ENCODE measurements at regions not wholly inside any gene's neighbourhood (a gene's known extent, or its start where the extent isn't known, plus 50 kb on each side); places are given as distances from the start of the nearest gene placed in this dataset.

DNA sequence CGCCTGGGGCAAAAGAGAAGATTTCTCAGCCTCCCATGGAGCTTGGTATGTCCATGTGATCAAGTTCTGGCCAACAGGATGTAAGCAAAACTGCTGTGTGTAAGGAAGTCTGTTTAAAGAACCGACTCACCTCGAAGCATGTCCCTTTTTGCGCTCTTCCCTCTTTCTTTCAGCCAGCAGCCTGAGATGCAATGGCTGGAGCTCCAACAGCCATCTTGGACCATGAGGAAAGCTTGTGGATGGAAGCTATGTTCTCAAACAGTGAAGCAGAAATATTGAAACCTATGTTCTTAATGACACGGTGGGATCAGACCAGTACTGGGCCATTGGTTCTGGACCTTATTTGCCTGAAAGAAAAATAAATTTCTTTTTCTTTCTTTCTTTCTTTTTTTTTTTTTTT, 82.3 kb upstream of the SLC24A4 start:
- CTCF ChIA-PET: no interaction called here

DNA sequence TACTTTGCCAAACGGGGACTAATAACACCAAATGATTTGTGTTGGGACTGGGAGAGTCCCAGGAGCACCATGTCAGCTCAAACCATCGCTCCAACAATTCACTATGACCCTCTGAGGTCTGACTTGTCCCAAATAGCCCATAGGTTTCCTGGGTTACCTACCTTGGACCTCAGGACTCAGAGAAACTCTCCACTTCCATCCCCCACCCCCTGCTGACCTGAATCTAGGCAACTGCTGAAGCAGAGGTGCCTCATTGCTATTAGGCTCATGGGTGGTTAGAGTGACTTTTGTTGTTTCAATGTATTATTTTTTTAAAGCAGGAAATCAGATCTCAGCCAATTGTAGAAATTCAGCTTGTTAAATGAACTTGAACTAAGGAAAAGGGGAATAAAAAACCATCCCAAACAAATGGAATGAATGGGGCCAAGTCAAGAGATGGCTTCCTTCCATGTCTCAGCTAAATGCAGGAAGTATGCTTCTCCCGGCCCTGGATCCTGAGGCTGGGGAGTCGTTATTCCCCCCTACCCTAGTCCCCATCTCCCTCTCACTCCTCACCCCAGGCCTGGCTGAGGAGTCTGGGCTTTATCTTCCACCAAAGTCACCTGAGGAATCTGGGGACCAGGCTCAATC, 80.9 kb upstream of the SLC24A4 start:
- TF ChIP-seq, protein P1, sequence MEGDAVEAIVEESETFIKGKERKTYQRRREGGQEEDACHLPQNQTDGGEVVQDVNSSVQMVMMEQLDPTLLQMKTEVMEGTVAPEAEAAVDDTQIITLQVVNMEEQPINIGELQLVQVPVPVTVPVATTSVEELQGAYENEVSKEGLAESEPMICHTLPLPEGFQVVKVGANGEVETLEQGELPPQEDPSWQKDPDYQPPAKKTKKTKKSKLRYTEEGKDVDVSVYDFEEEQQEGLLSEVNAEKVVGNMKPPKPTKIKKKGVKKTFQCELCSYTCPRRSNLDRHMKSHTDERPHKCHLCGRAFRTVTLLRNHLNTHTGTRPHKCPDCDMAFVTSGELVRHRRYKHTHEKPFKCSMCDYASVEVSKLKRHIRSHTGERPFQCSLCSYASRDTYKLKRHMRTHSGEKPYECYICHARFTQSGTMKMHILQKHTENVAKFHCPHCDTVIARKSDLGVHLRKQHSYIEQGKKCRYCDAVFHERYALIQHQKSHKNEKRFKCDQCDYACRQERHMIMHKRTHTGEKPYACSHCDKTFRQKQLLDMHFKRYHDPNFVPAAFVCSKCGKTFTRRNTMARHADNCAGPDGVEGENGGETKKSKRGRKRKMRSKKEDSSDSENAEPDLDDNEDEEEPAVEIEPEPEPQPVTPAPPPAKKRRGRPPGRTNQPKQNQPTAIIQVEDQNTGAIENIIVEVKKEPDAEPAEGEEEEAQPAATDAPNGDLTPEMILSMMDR (IDR thresholded peaks at IDR 0.05; ENCODE audit: low read depth, low read length): no peak
- no peak overlapping the region for H3K4me3 ChIP-seq (ENCODE audit: low read depth, low read length)
- ChIA-PET POLR2A (no interaction called here), CTCF (no interaction called here)
- H3K9me3 ChIP-seq (ENCODE audit: control insufficient read depth, insufficient read depth, low read length): peaks cover 5% of the 10 kb centered on the region; the same call in 1 of the 2 replicates
- H3K27me3 ChIP-seq (ENCODE audit: control insufficient read depth, insufficient read depth, low read length): peaks cover 2% of the 10 kb centered on the region
- H3K27ac ChIP-seq (ENCODE audit: low read depth, low read length): no peak overlapping the region
- DNase-seq (ENCODE audit: low read depth, low spot score): no peak

More for the DNA sequence above, 82.3 kb upstream of the SLC24A4 start:
- DNase-seq (ENCODE audit: low read depth, low spot score): no peak
- H3K9me3 ChIP-seq (ENCODE audit: control insufficient read depth, insufficient read depth, low read length): peaks cover 5% of the 10 kb centered on the region; the same call in 1 of the 2 replicates
- no peak overlapping the region for H3K27ac ChIP-seq (ENCODE audit: low read depth, low read length)
- no peak overlapping the region for H3K4me3 ChIP-seq (ENCODE audit: low read depth, low read length)
- TF ChIP-seq, protein P1 (IDR thresholded peaks at IDR 0.05; ENCODE audit: low read depth, low read length): no peak
- peaks cover 2% of the 10 kb centered on the region for H3K27me3 ChIP-seq (ENCODE audit: control insufficient read depth, insufficient read depth, low read length)
- POLR2A ChIA-PET: no interaction called here

DNA sequence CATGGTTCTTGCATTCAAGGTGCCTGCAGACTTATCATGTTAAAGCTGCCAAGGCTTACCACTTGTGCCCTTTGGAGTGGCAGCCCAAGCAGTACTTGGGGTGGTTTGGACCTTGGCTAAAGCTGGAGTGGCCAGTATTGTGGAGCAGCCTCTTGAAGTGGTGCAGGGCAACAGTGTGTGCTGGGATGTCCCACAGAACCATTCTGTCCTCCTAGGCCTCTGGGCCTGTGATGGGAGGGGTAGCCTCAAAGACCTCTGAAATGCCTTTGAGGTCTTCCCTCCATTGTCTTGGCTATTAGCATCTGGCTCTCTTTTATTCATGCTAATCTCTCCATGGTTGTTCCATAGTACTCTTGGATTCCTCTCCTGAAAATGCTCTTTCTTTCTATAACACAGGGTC, 78.2 kb upstream of the SLC24A4 start:
- CTCF ChIA-PET: no interaction called here
- DNase-seq (ENCODE audit: low read depth, low spot score): no peak

DNA sequence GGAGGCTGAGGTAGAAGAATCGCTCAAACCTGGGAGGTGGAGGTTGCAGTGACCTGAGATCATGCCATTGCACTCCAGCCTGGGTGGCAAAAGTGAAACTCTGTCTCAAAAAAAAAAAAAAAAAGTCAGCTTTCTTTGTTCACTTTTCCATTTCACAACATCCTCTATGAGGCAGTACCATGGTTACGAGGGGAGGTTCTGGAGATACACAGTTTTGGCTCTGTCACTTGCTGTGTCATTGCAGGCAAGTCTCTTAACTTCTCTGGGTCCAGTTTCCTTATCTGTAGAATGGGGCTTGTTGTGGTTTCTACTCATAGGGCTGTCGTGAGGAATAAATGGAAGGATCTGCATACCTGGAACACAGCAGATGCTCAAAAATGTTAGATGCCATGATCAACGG, 75.6 kb upstream of the SLC24A4 start:
- no peak overlapping the region for H3K4me3 ChIP-seq (ENCODE audit: low read depth, low read length)
- no peak for DNase-seq (ENCODE audit: low read depth, low spot score)
- TF ChIP-seq, protein P1 (IDR thresholded peaks at IDR 0.05; ENCODE audit: low read depth, low read length): no peak
- peaks cover 5% of the 10 kb centered on the region; the same call in 1 of the 2 replicates for H3K9me3 ChIP-seq (ENCODE audit: control insufficient read depth, insufficient read depth, low read length)
- H3K27me3 ChIP-seq (ENCODE audit: control insufficient read depth, insufficient read depth, low read length): peaks cover 3% of the 10 kb centered on the region
- CTCF ChIA-PET: no interaction called here
- no peak overlapping the region for H3K27ac ChIP-seq (ENCODE audit: low read depth, low read length)
- POLR2A ChIA-PET: no interaction called here

More for the DNA sequence above, 78.2 kb upstream of the SLC24A4 start:
- no peak overlapping the region for H3K27ac ChIP-seq (ENCODE audit: low read depth, low read length)
- peaks cover 5% of the 10 kb centered on the region; the same call in 1 of the 2 replicates for H3K9me3 ChIP-seq (ENCODE audit: control insufficient read depth, insufficient read depth, low read length)
- H3K27me3 ChIP-seq (ENCODE audit: control insufficient read depth, insufficient read depth, low read length): peaks cover 2% of the 10 kb centered on the region
- TF ChIP-seq, protein P1 (IDR thresholded peaks at IDR 0.05; ENCODE audit: low read depth, low read length): no peak
- no peak overlapping the region for H3K4me3 ChIP-seq (ENCODE audit: low read depth, low read length)
- POLR2A ChIA-PET: no interaction called here

DNA sequence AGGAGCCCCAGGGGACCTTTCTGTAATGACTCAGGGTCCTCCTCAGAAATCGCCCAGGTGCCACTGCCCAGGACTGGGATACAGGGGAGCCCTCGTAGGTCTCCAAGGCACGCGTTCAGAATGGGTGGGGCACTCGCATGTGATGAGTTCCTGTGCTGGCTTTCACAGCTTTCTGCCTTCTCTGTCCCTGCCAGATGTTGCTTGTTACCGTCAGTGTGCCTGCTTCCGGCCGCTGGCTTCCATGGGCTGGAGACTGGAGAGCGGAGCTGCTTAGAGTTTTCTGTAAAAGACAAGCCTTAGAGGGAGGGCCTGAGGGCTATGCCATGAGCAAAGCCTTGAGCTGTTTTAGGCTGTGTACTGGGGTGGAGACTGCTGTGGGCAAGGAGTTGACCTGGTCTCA, 75.0 kb upstream of the SLC24A4 start:
- Histone ChIP-seq H3K27ac (ENCODE audit: low read depth, low read length) (no peak overlapping the region), H3K4me3 (ENCODE audit: low read depth, low read length) (no peak overlapping the region), H3K27me3 (ENCODE audit: control insufficient read depth, insufficient read depth, low read length) (peaks cover 3% of the 10 kb centered on the region), H3K9me3 (ENCODE audit: control insufficient read depth, insufficient read depth, low read length) (peaks cover 5% of the 10 kb centered on the region; the same call in 1 of the 2 replicates)
- ChIA-PET CTCF (no interaction called here), POLR2A (no interaction called here)
- no peak for DNase-seq (ENCODE audit: low read depth, low spot score)
- TF ChIP-seq, protein P1 (IDR thresholded peaks at IDR 0.05; ENCODE audit: low read depth, low read length): no peak

Measured in AG04450 (cell line).